CD1c-positive myeloid dendritic cell (primary cell): ENCODE measurements at regions not wholly inside any gene's neighbourhood (a gene's known extent, or its start where the extent isn't known, plus 50 kb on each side); places are given as distances from the start of the nearest gene placed in this dataset.

Experiments
- DNase-seq: peaks from one replicate; pipeline ENCODE4 v3.0.0-alpha.2; 2016; ENCODE audit errors: extremely low spot score

GRCh38 chr6:56005426-56005825 is 130.0 kb upstream of the BMP5 start:
- no peak for DNase-seq

GRCh38 chr6:56004426-56004825 is 129.0 kb upstream of the BMP5 start:
- peak; percentile 40 for DNase-seq

DNA sequence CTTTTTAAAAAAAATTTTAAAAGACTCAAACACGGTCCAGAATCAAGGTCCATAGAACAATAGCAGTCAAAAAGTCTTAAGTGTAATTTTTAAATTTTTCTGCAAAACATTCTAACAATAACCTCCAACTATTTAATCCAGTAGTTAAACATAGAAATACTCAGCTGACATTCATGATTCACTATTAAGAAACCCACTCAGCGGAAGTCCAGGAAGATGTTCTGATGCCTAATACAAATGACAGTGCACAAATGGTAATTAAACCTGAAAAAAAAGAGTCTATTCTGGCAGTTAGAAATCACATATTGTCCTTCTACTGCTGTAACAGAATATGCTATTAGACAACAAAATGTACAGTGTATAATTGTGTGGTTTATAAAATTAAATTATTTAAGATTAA is 128.2 kb upstream of the BMP5 start:
- DNase-seq = peak; percentile 8

GRCh38 chr6:56002336-56002735 is 126.9 kb upstream of the BMP5 start:
- no peak for DNase-seq

- DNase-seq = no peak
Observed at GRCh38 chr6:55998576-55998975, 123.2 kb upstream of the BMP5 start.

GRCh38 chr6:55997223-55997874 is 122.0 kb upstream of the BMP5 start:
- no peak for DNase-seq

DNA sequence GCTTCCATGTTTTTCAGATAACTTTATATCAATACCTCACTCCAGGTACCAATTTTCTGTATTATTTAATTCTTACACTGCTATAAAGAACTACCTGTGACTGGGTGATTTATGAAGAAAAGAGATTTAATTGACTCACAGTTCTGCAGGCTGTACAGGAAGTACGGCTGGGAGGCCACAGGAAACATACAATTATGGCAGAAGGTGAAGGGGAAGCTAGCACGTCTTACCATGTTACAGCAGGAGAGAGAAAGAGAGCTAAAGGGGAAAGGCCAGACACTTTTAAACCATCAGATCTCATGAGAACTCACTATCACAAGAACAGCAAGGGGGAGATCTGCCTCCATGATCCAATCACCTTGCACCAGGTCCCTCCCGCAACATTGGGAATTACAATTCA is 119.1 kb upstream of the BMP5 start:
- no peak for DNase-seq

- no peak for DNase-seq
Observed at GRCh38 chr6:55993418-55993817, 118.0 kb upstream of the BMP5 start.

DNA sequence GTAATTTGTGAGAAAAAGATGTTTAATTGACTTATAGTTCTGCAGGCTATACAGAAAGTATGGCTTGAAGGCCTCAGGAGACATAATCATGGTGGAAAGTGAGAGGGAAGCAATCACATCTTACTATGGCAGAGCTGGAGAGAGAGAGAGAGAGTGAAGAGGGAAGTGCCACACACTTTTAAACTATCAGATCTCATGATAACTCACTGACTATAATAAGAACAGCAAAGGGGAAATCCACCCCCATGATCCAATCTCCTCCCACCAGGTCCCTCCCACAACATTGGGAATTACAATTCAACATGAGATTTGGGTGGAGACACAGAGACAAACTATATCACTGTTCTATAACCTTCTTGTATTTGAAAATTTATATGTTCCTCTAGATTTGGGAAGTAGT is 117.2 kb upstream of the BMP5 start:
- peak; percentile 5 for DNase-seq

- no peak for DNase-seq
Observed at GRCh38 chr6:55985309-55985708, 109.9 kb upstream of the BMP5 start.

DNA sequence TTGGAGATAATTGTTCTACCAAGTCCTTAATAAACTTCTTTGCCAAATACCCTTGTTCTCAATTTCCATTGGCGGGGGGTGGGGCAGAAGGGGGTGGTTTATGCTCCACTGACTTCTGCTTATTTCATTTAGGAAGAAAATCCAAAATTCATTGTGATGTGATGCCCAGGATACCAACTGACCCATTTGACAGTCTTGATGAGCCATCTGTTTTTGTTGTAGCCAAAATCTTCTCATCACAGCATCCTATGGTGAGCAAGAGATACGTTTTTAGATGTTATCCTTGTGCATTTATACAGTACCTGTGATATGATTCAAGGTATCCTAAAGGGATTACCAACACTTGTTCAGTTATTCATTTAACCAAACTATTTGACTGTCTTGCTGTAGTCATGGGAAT is 108.5 kb upstream of the BMP5 start:
- DNase-seq = no peak

GRCh38 chr6:55981660-55982059 is 106.3 kb upstream of the BMP5 start:
- no peak for DNase-seq

- peak; percentile 67 for DNase-seq
Observed at GRCh38 chr6:55980627-55981211, 105.3 kb upstream of the BMP5 start.

- DNase-seq = no peak
Observed at GRCh38 chr6:55979526-55979925, 104.1 kb upstream of the BMP5 start.

DNA sequence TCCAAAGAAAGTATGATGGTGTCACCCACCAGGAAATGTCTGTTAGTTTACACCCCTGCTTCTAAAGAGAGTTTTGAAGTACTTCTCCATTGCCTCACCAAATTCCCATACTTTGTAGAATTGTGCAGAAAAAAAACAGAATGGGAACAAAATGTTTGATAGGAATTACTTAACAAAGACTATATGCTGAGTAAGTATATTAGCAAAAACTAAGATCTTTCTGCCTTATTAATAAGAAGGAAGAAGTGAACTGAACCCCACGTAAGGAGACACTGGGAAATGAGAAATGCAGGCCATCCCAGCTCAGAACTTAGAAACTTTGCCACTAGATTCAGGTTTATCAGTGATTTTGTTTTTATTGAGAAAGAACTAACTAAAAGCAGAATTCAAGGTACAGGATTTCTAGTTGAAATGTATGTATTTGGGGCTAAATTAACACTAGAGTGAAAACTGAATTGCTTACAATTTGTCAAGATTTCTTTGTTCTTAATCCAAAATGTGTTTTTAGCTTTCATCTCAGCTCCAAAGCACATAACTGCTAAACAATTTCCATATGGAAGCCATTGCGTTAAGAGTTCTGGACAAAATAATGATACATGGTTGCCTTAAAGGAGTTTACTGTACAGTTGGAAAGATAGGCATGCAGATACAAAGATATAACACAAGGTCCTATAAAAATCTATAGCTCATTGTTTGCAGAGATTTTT is 102.7 kb upstream of the BMP5 start:
- DNase-seq = no peak

DNA sequence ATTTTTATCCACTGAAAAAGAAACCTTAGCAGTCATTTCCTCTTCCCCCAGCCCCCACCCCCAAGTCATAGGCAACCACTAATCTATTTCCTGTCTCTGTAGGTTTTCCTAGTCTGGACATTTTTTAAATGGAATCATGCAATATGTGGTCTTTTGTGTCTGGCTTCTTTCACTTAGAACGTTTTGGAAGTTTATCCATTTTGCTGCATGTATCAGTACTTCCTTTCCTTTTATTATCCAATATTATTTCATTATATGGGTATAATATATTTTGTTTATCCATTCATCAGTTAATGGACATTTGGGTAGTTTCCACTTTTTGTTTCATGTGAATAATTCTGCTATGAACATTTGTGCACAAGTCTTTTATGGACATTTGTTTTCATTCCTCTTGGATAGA is 99.3 kb upstream of the BMP5 start:
- no peak for DNase-seq

GRCh38 chr6:55972091-55972490 is 96.7 kb upstream of the BMP5 start:
- no peak for DNase-seq

DNA sequence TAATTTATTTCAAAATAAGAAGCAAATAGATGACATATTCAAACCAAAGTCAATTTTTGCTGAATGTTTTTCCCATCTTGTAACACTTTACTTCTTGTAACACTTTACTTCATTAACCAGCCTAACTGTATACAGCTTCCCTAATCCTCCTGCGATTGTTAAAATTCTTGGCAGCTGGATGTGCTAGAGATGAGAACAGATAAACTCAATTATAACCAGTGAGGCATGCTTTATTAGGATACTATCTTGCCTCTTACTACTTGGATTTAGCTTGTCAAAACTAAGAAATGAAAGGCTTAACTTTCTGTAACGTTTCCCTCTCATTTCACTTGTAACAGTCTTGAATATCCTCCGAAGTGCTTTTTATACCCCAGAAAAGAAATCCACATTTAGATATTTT is 94.1 kb upstream of the BMP5 start:
- DNase-seq = no peak

GRCh38 chr6:55968926-55969325 is 93.5 kb upstream of the BMP5 start:
- DNase-seq = no peak

DNA sequence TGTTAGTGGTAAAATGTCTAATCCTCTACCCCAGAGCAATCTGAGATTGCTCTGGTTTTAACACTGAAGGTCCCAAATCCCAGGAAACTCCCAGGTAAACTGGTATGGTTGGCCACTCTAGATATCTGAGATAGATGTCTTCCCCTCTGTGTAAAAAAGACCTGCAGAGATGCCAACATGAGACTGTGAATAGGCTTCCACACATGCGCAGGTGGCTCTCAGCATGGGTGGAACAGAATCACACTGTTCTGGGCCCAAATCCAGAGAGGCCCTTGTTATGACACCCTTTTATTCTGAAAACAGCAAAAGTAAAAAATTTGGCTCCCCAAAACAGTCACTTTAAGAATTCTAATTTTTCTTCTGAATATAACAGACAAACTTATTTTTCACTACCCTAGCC is 88.7 kb upstream of the BMP5 start:
- DNase-seq = no peak

- no peak for DNase-seq
Observed at GRCh38 chr6:55963301-55963700, 87.9 kb upstream of the BMP5 start.

- no peak for DNase-seq
Observed at GRCh38 chr6:55960344-55960743, 85.0 kb upstream of the BMP5 start.

- DNase-seq = no peak
Observed at GRCh38 chr6:55958790-55959189, 83.4 kb upstream of the BMP5 start.
